ENCODE measurements at regions not wholly inside any gene's neighbourhood (a gene's known extent, or its start where the extent isn't known, plus 50 kb on each side); places are given as distances from the start of the nearest gene placed in this dataset.
A peak's percentile ranks its signal among the peaks of the same experiment; 100 is the strongest.

GRCh38 chr4:12137575-12137974 lies 708.9 kb upstream of the HS3ST1 start:
- FAIRE-seq (no peak), DNase-seq (peak in 1 of 2 donors; percentile 4)
- H3K9me3 ChIP-seq (ENCODE audit: control insufficient read depth in 2 of 2, insufficient read depth in 1 of 2, low read depth in 1 of 2, low read length in 1 of 2) = no peaks in the 10 kb centered on the region
- no peaks in the 10 kb centered on the region for H3K27me3 ChIP-seq (ENCODE audit: control insufficient read depth in 3 of 3, insufficient read depth in 3 of 3, low read length in 3 of 3)
- no peaks in the 10 kb centered on the region for H3K4me1 ChIP-seq (ENCODE audit: control insufficient read depth in 3 of 3, insufficient read depth in 2 of 3, low read depth in 1 of 3, low read length in 2 of 3)
- 32 to 58% (median 42%) methylated on average over 2 of the region's 2 CpGs for WGBS, 3 donors
- H3K27ac ChIP-seq (ENCODE audit: low read depth in 1 of 3, low read length in 2 of 3) = no peak overlapping the region
- H3K36me3 ChIP-seq (ENCODE audit: control insufficient read depth in 3 of 3, insufficient read depth in 2 of 3, low read depth in 1 of 3, low read length in 3 of 3) = no peaks in the 10 kb centered on the region
- H3K4me3 ChIP-seq (ENCODE audit: low read depth in 1 of 3, low read length in 3 of 3) = no peak overlapping the region

- no peaks in the 10 kb centered on the region for H3K36me3 ChIP-seq (ENCODE audit: control insufficient read depth in 3 of 3, insufficient read depth in 2 of 3, low read depth in 1 of 3, low read length in 3 of 3)
- 38 to 61% (median 57%) methylated on average over 2 of the region's 2 CpGs for WGBS, 3 donors
- no peak overlapping the region for H3K27ac ChIP-seq (ENCODE audit: low read depth in 1 of 3, low read length in 2 of 3)
- no peaks in the 10 kb centered on the region for H3K4me1 ChIP-seq (ENCODE audit: control insufficient read depth in 3 of 3, insufficient read depth in 2 of 3, low read depth in 1 of 3, low read length in 2 of 3)
- DNase-seq (no peak), FAIRE-seq (no peak)
- H3K4me3 ChIP-seq (ENCODE audit: low read depth in 1 of 3, low read length in 3 of 3) = no peak overlapping the region
- peaks cover 2 to 6% of the 10 kb centered on the region in 2 donors for H3K9me3 ChIP-seq (ENCODE audit: control insufficient read depth in 2 of 2, insufficient read depth in 1 of 2, low read depth in 1 of 2, low read length in 1 of 2)
- no peaks in the 10 kb centered on the region for H3K27me3 ChIP-seq (ENCODE audit: control insufficient read depth in 3 of 3, insufficient read depth in 3 of 3, low read length in 3 of 3)
Observed at GRCh38 chr4:12126474-12126873, 697.8 kb upstream of the HS3ST1 start.

GRCh38 chr4:12124138-12124537 lies 695.4 kb upstream of the HS3ST1 start:
- no peaks in the 10 kb centered on the region for H3K4me1 ChIP-seq (ENCODE audit: control insufficient read depth in 3 of 3, insufficient read depth in 2 of 3, low read depth in 1 of 3, low read length in 2 of 3)
- WGBS, 3 donors = 78 to 84% (median 81%) methylated on average over 1 of the region's 1 CpG
- FAIRE-seq = no peak
- no peaks in the 10 kb centered on the region for H3K9me3 ChIP-seq (ENCODE audit: control insufficient read depth in 2 of 2, insufficient read depth in 1 of 2, low read depth in 1 of 2, low read length in 1 of 2)
- no peak overlapping the region for H3K27ac ChIP-seq (ENCODE audit: low read depth in 1 of 3, low read length in 2 of 3)
- no peaks in the 10 kb centered on the region for H3K36me3 ChIP-seq (ENCODE audit: control insufficient read depth in 3 of 3, insufficient read depth in 2 of 3, low read depth in 1 of 3, low read length in 3 of 3)
- no peak for DNase-seq
- H3K4me3 ChIP-seq (ENCODE audit: low read depth in 1 of 3, low read length in 3 of 3) = no peak overlapping the region
- no peaks in the 10 kb centered on the region for H3K27me3 ChIP-seq (ENCODE audit: control insufficient read depth in 3 of 3, insufficient read depth in 3 of 3, low read length in 3 of 3)

- FAIRE-seq (no peak), DNase-seq (no peak)
Observed at GRCh38 chr4:12123707-12124106, 695.0 kb upstream of the HS3ST1 start.

GRCh38 chr4:12122316-12122715 lies 693.6 kb upstream of the HS3ST1 start:
- DNase-seq = no peak
- H3K27ac ChIP-seq (ENCODE audit: low read depth in 1 of 3, low read length in 2 of 3) = no peak overlapping the region
- no peak overlapping the region for H3K4me3 ChIP-seq (ENCODE audit: low read depth in 1 of 3, low read length in 3 of 3)
- no peaks in the 10 kb centered on the region for H3K36me3 ChIP-seq (ENCODE audit: control insufficient read depth in 3 of 3, insufficient read depth in 2 of 3, low read depth in 1 of 3, low read length in 3 of 3)
- H3K27me3 ChIP-seq (ENCODE audit: control insufficient read depth in 3 of 3, insufficient read depth in 3 of 3, low read length in 3 of 3) = no peaks in the 10 kb centered on the region
- no peaks in the 10 kb centered on the region for H3K4me1 ChIP-seq (ENCODE audit: control insufficient read depth in 3 of 3, insufficient read depth in 2 of 3, low read depth in 1 of 3, low read length in 2 of 3)
- H3K9me3 ChIP-seq (ENCODE audit: control insufficient read depth in 2 of 2, insufficient read depth in 1 of 2, low read depth in 1 of 2, low read length in 1 of 2) = no peaks in the 10 kb centered on the region
- FAIRE-seq = no peak
- 65 to 81% (median 71%) methylated on average over 2 of the region's 2 CpGs for WGBS, 3 donors

More at GRCh38 chr4:12123707-12124106, 695.0 kb upstream of the HS3ST1 start:
- H3K27ac ChIP-seq (ENCODE audit: low read depth in 1 of 3, low read length in 2 of 3) = no peak overlapping the region
- H3K27me3 ChIP-seq (ENCODE audit: control insufficient read depth in 3 of 3, insufficient read depth in 3 of 3, low read length in 3 of 3) = no peaks in the 10 kb centered on the region
- H3K9me3 ChIP-seq (ENCODE audit: control insufficient read depth in 2 of 2, insufficient read depth in 1 of 2, low read depth in 1 of 2, low read length in 1 of 2) = no peaks in the 10 kb centered on the region
- no peaks in the 10 kb centered on the region for H3K36me3 ChIP-seq (ENCODE audit: control insufficient read depth in 3 of 3, insufficient read depth in 2 of 3, low read depth in 1 of 3, low read length in 3 of 3)
- no peak overlapping the region for H3K4me3 ChIP-seq (ENCODE audit: low read depth in 1 of 3, low read length in 3 of 3)
- no peaks in the 10 kb centered on the region for H3K4me1 ChIP-seq (ENCODE audit: control insufficient read depth in 3 of 3, insufficient read depth in 2 of 3, low read depth in 1 of 3, low read length in 2 of 3)

GRCh38 chr4:12120968-12121367 lies 692.3 kb upstream of the HS3ST1 start:
- no peaks in the 10 kb centered on the region for H3K27me3 ChIP-seq (ENCODE audit: control insufficient read depth in 3 of 3, insufficient read depth in 3 of 3, low read length in 3 of 3)
- WGBS, 3 donors = 56 to 67% (median 57%) methylated on average over 2 of the region's 2 CpGs
- no peak overlapping the region for H3K4me3 ChIP-seq (ENCODE audit: low read depth in 1 of 3, low read length in 3 of 3)
- H3K27ac ChIP-seq (ENCODE audit: low read depth in 1 of 3, low read length in 2 of 3) = no peak overlapping the region
- no peaks in the 10 kb centered on the region for H3K4me1 ChIP-seq (ENCODE audit: control insufficient read depth in 3 of 3, insufficient read depth in 2 of 3, low read depth in 1 of 3, low read length in 2 of 3)
- DNase-seq (no peak), FAIRE-seq (no peak)
- no peaks in the 10 kb centered on the region for H3K36me3 ChIP-seq (ENCODE audit: control insufficient read depth in 3 of 3, insufficient read depth in 2 of 3, low read depth in 1 of 3, low read length in 3 of 3)
- H3K9me3 ChIP-seq (ENCODE audit: control insufficient read depth in 2 of 2, insufficient read depth in 1 of 2, low read depth in 1 of 2, low read length in 1 of 2) = no peaks in the 10 kb centered on the region

GRCh38 chr4:12118651-12119213 lies 690.0 kb upstream of the HS3ST1 start:
- no peak overlapping the region for H3K27ac ChIP-seq (ENCODE audit: low read depth in 1 of 3, low read length in 2 of 3)

GRCh38 chr4:12116009-12116552 lies 687.4 kb upstream of the HS3ST1 start:
- Histone ChIP-seq H3K36me3 (ENCODE audit: control insufficient read depth in 3 of 3, insufficient read depth in 2 of 3, low read depth in 1 of 3, low read length in 3 of 3) (no peaks in the 10 kb centered on the region), H3K27me3 (ENCODE audit: control insufficient read depth in 3 of 3, insufficient read depth in 3 of 3, low read length in 3 of 3) (no peaks in the 10 kb centered on the region), H3K4me1 (ENCODE audit: control insufficient read depth in 3 of 3, insufficient read depth in 2 of 3, low read depth in 1 of 3, low read length in 2 of 3) (no peaks in the 10 kb centered on the region), H3K27ac (ENCODE audit: low read depth in 1 of 3, low read length in 2 of 3) (no peak overlapping the region), H3K4me3 (ENCODE audit: low read depth in 1 of 3, low read length in 3 of 3) (no peak overlapping the region), H3K9me3 (ENCODE audit: control insufficient read depth in 2 of 2, insufficient read depth in 1 of 2, low read depth in 1 of 2, low read length in 1 of 2) (peaks cover 0 to 2% of the 10 kb centered on the region in 2 donors)
- WGBS, 3 donors = 80 to 89% (median 83%) methylated on average over 3 of the region's 3 CpGs
- no peak for DNase-seq
- no peak for FAIRE-seq

More at GRCh38 chr4:12118651-12119213, 690.0 kb upstream of the HS3ST1 start:
- Histone ChIP-seq H3K9me3 (ENCODE audit: control insufficient read depth in 2 of 2, insufficient read depth in 1 of 2, low read depth in 1 of 2, low read length in 1 of 2) (peaks cover 0 to 2% of the 10 kb centered on the region in 2 donors), H3K4me1 (ENCODE audit: control insufficient read depth in 3 of 3, insufficient read depth in 2 of 3, low read depth in 1 of 3, low read length in 2 of 3) (no peaks in the 10 kb centered on the region), H3K36me3 (ENCODE audit: control insufficient read depth in 3 of 3, insufficient read depth in 2 of 3, low read depth in 1 of 3, low read length in 3 of 3) (no peaks in the 10 kb centered on the region), H3K27me3 (ENCODE audit: control insufficient read depth in 3 of 3, insufficient read depth in 3 of 3, low read length in 3 of 3) (no peaks in the 10 kb centered on the region), H3K4me3 (ENCODE audit: low read depth in 1 of 3, low read length in 3 of 3) (no peak overlapping the region)
- FAIRE-seq (no peak), DNase-seq (peak in 1 of 2 donors; percentile 17)
- 42 to 57% (median 49%) methylated on average over 2 of the region's 2 CpGs for WGBS, 3 donors

- 83 to 91% (median 89%) methylated on average over 3 of the region's 3 CpGs for WGBS, 3 donors
- no peaks in the 10 kb centered on the region for H3K36me3 ChIP-seq (ENCODE audit: control insufficient read depth in 3 of 3, insufficient read depth in 2 of 3, low read depth in 1 of 3, low read length in 3 of 3)
- DNase-seq (no peak), FAIRE-seq (no peak)
- H3K4me3 ChIP-seq (ENCODE audit: low read depth in 1 of 3, low read length in 3 of 3) = no peak overlapping the region
- peaks cover 0 to 6% of the 10 kb centered on the region in 2 donors for H3K9me3 ChIP-seq (ENCODE audit: control insufficient read depth in 2 of 2, insufficient read depth in 1 of 2, low read depth in 1 of 2, low read length in 1 of 2)
- no peak overlapping the region for H3K27ac ChIP-seq (ENCODE audit: low read depth in 1 of 3, low read length in 2 of 3)
- no peaks in the 10 kb centered on the region for H3K27me3 ChIP-seq (ENCODE audit: control insufficient read depth in 3 of 3, insufficient read depth in 3 of 3, low read length in 3 of 3)
- no peaks in the 10 kb centered on the region for H3K4me1 ChIP-seq (ENCODE audit: control insufficient read depth in 3 of 3, insufficient read depth in 2 of 3, low read depth in 1 of 3, low read length in 2 of 3)
Observed at GRCh38 chr4:12110627-12111026, 681.9 kb upstream of the HS3ST1 start.

Measured in small intestine (tissue), 7 donors.